DMS153 treated with DMSO at 0.1 percent for 48 hours (cell line): ENCODE measurements at regions not wholly inside any gene's neighbourhood (a gene's known extent, or its start where the extent isn't known, plus 50 kb on each side); places are given as distances from the start of the nearest gene placed in this dataset.

Experiments
- DNase-seq: peaks from one replicate; lab custom pipeline; 2025; ENCODE audit not compliant: unreplicated experiment; lab: John Stamatoyannopoulos, UW

DNA sequence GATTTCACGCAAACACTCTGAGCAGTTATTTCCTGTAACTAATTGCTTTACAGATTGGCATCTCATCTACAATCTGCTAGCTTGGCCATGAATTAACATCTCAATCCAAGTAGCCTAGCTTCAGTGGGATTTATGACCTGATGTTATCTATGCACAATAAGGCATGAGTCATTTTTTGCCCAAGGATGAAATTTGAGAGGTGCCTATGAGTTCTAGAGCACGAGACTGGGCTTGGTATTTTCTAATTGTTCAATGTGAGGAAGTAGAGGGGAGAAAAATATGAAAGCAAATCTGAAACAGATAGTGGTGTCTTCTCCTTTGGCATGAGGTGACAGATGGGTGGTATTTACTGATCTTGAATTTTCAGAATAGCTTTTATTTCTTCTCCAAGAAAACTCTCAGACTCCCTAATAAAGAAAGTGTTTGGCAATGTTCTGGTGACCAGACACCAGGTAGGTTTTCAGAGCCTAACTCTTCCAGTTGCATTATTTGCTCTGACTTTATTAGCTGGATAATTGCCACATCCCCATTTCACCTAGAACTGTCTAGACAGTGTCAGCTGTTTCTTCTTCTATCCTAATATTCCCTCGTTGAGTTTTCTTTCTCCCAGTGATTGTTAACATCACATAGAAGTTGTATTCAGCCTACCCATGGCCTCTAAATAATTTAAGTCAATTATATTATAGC is 301.0 kb upstream of the UMPS start:
- DNase-seq = peak; percentile 81

DNA sequence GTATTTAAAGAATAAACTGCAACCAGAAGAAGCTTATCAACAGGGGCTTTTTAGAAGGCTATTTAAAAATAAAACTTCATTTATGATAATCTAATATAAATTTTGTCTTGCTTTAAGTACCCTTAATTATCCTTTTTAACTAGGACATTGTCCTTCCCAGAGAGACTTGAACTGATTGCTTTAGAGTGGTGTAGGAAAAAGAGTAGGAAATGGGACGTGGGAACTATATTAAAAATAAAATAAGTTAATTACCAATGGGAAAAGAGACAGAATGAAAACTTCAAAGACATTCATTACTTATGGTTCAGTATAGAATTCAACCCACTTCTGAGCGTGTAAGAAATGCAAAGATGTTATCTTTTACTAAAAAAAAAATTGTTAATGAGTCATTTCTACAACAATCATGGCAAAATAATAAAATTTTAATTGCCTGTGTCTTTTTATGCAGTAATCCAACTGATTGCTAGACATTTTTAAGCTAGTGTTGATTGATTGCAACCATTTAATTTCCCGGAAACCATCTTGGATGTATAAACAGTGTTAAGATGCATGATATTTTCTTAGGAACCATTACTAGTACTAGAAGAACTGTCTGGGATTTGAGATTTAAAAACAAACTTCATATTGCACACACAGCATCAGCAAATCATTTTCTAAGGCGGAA is 298.8 kb upstream of the UMPS start:
- DNase-seq = no peak

DNA sequence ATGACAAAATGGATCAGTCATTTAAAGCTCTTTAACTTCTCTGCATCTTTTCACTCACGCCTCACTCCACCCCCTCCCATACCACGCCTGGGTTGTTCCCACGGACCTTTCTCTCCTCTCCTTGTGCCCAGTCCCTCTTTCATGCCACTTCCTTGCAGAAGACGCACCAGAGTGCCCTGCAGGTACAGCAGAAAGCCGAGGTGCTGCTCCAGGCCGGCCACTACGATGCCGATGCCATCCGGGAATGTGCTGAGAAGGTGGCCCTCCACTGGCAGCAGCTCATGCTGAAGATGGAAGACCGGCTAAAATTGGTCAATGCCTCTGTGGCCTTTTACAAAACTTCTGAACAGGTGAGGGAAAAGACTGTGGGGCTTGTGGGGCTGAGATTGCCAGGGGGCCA is 296.1 kb upstream of the UMPS start:
- no peak for DNase-seq

DNA sequence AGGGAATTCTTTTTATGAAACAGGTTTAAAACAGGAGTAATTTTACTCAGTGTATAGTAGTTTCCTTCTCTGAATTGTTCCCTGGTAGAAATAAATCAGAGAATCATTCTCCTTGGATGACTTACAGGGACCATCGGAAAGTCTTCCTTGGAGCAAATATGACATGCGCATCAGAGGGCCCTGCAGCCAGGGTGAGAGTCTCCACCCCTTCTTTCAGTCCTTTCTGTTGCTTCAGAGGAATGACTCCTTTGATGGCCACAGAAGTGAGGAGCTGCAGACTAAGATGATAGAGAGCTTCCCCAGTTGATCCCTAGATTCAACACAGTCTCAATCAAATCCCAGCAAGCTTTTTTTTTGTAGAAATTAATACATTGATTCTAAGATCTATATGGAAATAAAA is 294.8 kb upstream of the UMPS start:
- DNase-seq = no peak

DNA sequence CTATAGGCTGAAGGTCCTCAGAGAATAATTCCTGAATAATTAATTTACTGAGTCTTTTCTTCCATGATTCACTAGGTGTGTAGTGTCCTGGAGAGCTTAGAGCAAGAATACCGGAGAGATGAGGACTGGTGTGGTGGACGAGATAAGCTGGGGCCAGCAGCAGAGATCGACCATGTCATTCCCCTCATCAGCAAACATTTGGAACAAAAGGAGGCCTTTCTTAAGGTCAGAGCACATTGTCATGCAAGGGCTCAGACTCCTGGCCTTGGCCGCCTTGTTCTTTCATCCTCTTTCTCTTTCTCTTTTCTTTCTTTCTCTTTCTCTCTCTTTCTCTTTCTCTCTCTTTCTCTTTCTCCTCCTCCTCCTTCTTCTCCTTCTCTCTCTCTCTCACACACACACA is 291.4 kb upstream of the UMPS start:
- DNase-seq = no peak

DNA sequence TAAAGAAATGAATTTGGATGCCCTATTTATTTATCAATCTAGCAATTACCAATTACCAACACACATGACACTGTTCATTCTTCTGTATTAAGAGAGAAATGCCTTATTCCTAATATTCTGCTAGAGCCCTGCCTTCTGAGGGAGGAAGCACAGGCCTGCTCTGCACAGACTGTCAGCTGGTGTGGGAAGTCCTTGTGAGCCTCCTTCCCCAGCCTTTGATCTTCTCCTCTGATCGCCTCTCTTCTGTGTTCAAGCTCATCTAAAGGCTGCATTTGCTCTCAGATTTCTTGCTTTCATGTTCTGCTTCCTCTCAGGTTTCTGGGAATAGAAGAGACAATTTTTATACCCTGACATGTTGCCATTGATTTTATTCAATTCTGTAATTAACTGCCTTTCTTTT is 290.6 kb upstream of the UMPS start:
- DNase-seq = no peak

DNA sequence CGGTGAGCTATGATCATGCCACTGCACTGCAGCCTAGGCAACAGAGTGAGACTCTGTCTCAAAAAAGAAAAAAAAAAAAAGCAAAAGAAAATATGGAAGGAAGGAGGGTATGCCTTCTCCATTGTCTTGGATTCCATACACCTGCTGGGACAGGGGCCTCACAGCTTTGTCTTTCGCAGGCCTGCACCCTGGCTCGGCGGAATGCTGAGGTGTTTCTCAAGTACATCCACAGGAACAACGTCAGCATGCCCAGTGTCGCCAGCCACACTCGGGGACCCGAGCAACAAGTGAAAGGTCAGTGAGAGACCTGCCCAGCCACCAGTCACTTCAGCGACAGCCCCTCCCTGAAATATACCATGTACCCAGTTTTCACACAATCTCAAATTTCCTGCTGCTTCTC is 288.5 kb upstream of the UMPS start:
- no peak for DNase-seq

DNA sequence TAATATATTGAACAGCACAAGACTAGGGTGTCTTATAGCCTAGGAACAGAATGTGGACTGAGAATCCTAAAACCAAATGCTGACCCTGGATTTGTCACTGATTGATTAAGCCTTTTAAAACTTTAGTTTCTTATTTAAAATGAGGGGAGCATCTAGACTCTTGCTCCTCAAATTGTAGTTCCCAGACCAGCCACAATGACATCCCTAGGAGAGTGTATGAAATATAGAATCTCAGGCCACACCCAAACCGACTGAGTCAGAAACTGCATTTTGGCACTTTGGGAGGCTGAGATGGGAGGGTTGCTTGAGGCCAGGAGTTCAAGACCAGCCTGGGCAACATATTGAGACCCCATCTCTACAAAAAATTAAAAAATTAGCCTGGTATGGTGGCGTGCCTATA is 287.8 kb upstream of the UMPS start:
- no peak for DNase-seq

DNA sequence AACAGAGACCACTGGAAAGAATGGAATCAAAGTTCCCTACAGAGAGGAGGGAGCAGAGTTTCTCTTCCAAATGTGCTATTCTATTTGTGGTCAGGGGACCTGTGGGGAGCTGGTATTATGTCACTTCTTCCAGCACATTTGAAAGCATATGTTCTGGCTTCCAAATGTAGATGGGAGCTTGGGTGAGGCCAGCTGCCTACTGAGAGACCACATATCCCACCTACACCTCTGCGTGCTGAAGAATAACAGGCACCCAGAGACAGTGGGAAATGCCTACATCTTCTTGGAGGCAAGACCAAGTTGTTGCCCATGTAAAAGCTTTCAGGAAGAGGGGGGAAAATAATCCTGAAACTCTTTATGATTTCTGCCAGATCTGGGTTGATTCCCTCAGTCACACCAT is 286.8 kb upstream of the UMPS start:
- DNase-seq = no peak

DNA sequence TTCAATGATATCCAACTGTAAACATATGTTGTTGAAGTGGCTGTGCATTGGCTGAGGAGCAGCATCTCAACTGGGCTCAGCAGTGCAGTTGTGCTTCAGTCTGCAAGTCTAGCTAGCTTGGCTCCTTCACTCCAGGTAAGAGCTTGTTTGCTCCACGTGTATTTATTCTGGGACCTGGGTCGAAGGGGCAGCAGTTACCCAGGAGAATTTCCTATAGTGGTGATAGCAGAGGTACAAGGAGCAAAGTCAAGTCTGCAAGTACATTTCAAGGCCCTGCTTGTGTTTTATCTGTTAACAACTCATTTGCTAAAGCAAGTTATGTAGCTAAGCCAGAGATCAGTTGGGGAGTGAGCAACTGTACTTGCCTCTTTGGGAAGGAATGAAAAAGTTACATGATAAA is 286.2 kb upstream of the UMPS start:
- no peak for DNase-seq

DNA sequence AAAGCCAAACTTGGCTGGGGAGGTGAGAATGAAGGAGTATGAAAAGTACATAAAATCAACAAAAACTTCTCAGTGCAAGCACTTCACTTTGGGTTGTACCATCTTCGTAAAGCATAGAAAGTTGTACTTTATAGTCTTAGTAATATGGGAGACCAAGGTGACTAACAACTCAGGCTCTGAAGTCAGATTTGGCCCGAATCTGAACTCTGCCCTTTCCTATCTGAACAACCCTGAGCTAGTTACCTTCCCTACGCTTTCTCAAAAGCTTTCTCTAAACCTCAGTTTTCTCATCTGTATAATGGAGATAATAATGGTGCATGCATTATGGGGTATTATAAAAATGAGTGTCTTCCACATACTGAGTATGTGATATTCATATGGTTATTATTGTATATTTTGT is 285.4 kb upstream of the UMPS start:
- no peak for DNase-seq

DNA sequence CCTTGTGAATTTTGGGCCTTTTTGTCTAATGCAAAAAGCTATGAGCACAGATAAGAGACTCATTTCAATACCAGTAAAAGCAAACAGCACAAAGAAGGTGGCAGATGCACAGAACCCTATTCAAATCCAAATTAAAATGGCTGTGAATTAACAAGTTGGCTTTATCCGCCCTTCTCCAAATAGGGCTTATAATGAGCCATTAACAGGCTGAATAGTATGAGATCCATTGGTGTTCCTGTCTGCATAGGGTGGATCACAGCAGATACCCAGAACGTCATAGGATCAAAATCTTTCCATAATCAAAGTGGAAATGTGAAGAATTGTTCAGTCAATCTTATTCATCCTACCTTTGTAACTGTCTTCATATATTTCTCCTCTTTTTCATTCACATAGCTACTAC is 282.4 kb upstream of the UMPS start:
- no peak for DNase-seq

DNA sequence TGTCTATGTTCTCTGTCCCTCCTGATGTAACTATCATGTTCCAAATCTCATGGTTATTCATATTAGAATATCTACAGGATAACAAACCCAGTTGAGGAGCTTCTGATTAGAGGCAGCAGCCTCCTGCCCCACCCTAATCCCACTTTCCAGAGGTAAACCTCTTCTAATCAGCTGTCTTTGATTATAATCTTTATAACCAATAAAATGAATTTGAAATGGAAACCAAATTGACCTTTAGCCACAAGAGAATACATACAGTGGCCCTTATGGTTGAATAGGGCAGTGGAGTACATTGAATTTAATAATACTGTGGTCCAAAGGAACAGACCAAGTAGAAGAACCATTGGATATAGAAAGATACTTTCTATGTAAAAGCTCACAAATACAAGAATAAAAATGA is 281.3 kb upstream of the UMPS start:
- DNase-seq = no peak

DNA sequence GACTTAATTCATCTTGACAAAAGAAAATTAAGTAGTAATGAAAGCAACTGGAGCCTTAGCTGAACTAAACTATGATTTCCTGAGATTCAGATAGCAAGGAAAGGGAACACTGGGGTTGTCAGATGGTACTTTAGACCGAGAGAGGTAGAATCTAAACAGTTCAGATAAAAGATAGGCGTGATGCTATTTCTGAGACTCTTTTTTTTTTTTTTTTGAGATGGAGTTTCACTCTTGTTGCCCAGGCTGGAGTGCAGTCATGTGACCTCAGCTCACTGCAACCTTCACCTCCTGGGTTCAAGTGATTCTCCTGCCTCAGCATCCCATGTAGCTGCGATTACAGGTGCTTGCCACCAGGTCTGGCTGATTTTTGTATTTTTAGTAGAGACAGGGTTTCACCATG is 279.9 kb upstream of the UMPS start:
- no peak for DNase-seq

DNA sequence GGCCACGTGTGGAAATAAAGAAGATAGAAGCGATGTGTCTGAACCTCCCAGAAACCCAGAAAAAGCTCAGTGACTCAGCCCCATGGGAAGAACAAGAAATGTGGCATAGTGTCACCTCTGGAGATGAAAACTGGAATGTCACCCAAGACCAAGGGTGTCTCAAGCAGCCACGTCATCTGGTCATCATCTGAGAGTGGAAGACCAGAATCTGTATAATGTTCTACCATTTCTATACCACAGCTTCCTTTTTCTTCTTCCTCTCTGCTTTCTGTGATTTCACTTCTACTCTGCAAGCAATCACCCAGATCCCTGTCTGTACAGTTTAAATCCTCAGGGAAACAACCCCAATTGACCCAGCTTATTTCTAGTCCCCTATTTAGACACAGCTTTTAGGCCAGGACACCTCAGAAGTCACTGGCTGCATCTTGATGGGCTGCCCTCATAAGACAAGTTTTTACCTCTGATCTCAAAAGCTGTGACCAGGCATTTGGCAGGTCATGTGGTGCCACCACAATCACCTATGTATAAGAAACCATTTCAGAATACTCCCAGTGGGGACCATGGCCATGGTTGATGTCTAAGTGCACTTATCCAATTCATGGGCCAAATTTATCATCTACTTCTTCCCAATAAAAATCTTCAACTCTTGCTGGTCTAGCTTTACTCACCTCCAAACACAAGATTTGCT is 278.5 kb upstream of the UMPS start:
- DNase-seq = no peak

DNA sequence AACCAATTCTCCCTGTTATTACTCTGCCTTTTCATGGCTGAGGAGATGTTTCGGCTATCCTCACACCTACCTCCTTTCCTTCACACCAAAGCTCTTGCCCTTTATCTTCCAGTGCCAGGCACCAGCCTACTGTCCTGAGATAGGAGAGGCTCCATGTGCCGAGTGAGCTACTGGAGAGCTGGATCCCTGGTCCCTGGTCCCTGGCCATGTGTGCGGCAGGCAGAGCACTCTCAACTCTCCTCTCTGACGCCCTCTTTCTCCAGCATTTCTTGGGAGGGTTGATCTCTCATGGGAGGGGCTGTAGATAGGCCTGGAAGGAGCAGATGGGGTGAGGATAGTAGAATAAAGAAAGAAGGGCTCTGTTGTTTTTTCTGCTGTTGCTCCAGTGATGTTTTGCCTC is 277.1 kb upstream of the UMPS start:
- no peak for DNase-seq

DNA sequence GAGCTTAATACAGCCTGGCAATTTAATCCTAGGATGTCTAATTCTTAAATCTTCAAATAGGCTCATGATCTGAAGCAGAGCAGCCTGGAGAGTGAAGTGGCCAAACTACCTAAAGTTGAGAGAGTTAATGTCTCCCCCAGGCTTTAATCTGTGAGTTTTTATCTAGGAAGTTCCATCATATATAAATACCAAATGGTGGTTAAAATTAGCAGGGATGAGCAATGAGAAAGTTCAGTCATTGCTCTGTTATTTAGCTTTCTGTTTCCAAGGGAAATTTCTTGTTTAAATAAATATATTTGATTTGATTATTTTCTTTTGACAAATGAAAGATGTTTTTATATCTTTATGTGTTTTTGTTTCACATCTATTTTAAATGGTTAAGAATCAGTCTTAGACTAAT is 274.4 kb upstream of the UMPS start:
- DNase-seq = no peak

DNA sequence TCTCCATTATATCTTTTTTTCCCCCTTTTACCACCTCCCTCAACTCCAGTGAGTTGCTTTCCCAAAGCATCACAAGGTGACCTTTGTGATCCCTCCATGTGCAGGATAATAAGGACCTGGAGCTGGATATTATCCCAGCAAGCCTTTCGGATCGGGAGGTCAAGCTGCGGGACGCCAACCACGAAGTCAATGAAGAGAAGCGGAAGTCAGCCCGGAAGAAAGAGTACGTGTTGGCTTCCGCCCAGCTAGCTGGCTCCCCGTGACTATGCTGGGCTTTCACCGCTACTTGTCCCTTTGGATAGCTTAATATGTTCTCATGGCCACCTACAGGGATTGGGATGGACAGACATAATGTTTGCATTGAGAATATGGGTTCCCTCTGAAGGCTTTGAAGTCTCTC is 273.7 kb upstream of the UMPS start:
- DNase-seq = no peak

DNA sequence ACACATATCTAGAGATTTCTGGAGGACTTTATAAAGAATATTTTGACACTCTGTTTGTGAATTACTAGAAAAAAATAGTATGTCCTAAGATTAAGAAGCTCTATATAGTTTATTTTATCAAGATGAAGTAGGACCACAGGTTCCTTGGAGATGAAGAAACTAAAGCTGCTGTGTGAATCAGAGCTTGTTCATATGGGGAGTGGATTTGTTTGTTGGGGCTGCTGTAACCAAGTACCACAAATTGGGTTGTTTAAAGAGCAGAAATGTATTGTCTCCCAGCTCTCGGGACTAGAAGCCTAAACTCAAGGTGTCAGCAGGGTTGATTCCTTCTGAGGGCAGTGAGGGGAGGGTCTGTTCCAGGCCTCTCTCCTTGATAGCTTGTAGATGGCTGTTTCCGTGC is 270.6 kb upstream of the UMPS start:
- no peak for DNase-seq

DNA sequence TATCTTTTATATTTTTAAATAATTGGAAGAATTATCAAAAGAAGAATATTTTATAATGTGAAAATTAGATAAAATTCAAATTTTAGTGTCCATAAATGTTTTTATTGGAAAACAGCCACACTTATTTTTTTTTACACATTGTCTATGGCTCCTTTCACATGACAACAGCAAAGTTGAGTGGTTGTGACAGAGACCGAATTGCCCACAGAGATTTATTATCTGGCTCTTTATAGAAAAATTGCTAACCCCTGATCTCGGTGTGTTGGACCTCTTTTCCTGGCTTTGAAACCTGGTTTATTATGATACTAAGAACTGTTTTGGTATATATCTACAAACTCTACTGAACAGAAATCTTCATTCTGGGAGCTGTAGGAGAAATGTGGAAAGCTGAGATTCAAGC is 269.1 kb upstream of the UMPS start:
- no peak for DNase-seq

DNA sequence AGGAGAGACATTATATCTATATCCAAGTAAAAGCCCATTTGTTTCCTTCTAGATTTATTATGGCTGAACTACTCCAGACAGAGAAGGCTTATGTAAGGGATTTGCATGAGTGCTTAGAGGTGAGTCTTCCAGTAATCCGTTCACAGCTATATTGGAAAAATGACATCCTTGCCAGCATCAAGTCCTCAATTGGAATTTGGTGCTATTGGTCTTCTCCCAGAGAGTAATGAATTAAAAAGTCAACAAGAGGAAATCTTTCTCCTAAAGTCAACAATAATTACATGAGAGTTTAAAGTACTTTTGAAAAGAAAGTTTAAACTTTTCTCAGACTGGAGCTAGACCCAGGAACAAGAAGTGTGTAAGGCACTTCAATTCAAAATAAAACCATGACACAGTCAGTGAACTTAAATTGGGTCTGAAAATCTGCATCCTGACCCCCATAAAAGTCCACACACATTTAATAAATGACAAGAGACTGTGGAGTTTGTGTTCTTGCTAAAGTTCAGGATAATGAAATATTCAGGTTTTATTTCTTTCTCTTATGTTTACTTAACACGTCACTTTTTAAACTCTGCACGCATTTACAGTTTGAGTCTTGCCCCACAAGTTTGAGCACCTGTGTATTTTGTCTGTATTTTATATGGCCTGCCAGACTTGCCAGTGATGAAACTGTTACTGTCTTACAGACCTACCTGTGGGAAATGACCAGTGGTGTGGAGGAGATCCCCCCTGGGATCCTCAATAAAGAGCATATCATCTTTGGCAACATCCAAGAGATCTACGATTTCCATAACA is 268.2 kb upstream of the UMPS start:
- no peak for DNase-seq

DNA sequence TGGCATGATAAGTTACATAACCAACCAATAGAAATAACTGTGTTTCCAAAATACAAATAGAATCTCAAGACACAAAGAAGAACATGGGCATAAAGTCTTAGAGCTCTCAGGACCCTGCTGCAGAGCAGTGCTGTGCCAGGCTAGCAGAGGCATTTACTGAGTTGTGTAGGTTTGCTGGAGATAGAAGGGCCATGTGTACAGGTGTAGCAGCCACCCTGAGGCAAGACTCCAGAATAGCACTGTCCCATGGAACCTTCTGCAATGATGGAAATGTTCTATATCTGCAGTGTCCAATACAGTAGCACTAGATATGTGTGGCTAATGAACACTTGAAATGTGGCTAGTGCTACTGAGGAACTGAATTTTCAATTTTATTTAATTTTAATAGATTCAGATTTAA is 267.0 kb upstream of the UMPS start:
- no peak for DNase-seq
